ENCODE measurements at regions not wholly inside any gene's neighbourhood (a gene's known extent, or its start where the extent isn't known, plus 50 kb on each side); places are given as distances from the start of the nearest gene placed in this dataset.
"Not testable (repeated sequence)": the region's sequence is repeated elsewhere in the genome, so short reads cannot be mapped to it uniquely, and the experiment has no call there.

DNA sequence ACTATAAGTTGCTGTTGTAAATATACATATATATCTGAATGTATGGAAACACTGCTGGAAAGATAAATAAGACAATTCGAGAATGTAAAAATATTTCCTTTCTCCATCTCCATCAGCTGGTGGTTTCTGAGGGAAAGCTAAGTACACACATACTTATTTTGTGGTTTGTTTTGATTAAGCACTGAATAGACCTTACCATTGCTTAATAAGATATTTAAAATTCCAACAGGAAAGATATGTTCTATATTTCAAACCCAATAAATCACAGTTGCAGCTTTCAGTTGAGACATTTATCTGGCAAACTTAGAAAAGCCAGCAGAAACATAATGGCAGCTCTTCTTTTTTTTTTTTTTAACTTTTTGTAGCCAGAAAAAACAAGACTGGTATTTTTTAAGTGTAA is 160.4 kb downstream of the VGLL3 start:
- Histone ChIP-seq H3K27ac (replicated peaks) (no peak overlapping the region), H3K27me3 (ENCODE audit: insufficient read depth, poor library complexity, severe bottlenecking) (no peaks in the 10 kb centered on the region), H3K4me3 (replicated peaks; ENCODE audit: insufficient read depth, low read length) (no peak overlapping the region)
- DNase-seq (ENCODE audit: low read depth in 1 of 2, low spot score in 1 of 2) = no peak
- TF ChIP-seq, protein P1, sequence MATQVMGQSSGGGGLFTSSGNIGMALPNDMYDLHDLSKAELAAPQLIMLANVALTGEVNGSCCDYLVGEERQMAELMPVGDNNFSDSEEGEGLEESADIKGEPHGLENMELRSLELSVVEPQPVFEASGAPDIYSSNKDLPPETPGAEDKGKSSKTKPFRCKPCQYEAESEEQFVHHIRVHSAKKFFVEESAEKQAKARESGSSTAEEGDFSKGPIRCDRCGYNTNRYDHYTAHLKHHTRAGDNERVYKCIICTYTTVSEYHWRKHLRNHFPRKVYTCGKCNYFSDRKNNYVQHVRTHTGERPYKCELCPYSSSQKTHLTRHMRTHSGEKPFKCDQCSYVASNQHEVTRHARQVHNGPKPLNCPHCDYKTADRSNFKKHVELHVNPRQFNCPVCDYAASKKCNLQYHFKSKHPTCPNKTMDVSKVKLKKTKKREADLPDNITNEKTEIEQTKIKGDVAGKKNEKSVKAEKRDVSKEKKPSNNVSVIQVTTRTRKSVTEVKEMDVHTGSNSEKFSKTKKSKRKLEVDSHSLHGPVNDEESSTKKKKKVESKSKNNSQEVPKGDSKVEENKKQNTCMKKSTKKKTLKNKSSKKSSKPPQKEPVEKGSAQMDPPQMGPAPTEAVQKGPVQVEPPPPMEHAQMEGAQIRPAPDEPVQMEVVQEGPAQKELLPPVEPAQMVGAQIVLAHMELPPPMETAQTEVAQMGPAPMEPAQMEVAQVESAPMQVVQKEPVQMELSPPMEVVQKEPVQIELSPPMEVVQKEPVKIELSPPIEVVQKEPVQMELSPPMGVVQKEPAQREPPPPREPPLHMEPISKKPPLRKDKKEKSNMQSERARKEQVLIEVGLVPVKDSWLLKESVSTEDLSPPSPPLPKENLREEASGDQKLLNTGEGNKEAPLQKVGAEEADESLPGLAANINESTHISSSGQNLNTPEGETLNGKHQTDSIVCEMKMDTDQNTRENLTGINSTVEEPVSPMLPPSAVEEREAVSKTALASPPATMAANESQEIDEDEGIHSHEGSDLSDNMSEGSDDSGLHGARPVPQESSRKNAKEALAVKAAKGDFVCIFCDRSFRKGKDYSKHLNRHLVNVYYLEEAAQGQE (IDR thresholded peaks at IDR 0.05; ENCODE audit: insufficient replicate concordance, low read depth) = no peak
- TF ChIP-seq SPI1 (IDR thresholded peaks at IDR 0.05; ENCODE audit: borderline replicate concordance, low read depth) (no peak), GABPA (IDR thresholded peaks at IDR 0.05; ENCODE audit: low read depth) (no peak), POLR2AphosphoS5 (IDR thresholded peaks at IDR 0.05; ENCODE audit: low read depth) (no peak)
- TF ChIP-seq, protein P2, sequence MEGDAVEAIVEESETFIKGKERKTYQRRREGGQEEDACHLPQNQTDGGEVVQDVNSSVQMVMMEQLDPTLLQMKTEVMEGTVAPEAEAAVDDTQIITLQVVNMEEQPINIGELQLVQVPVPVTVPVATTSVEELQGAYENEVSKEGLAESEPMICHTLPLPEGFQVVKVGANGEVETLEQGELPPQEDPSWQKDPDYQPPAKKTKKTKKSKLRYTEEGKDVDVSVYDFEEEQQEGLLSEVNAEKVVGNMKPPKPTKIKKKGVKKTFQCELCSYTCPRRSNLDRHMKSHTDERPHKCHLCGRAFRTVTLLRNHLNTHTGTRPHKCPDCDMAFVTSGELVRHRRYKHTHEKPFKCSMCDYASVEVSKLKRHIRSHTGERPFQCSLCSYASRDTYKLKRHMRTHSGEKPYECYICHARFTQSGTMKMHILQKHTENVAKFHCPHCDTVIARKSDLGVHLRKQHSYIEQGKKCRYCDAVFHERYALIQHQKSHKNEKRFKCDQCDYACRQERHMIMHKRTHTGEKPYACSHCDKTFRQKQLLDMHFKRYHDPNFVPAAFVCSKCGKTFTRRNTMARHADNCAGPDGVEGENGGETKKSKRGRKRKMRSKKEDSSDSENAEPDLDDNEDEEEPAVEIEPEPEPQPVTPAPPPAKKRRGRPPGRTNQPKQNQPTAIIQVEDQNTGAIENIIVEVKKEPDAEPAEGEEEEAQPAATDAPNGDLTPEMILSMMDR (IDR thresholded peaks at IDR 0.05; ENCODE audit: insufficient read depth, low read length) = no peak

DNA sequence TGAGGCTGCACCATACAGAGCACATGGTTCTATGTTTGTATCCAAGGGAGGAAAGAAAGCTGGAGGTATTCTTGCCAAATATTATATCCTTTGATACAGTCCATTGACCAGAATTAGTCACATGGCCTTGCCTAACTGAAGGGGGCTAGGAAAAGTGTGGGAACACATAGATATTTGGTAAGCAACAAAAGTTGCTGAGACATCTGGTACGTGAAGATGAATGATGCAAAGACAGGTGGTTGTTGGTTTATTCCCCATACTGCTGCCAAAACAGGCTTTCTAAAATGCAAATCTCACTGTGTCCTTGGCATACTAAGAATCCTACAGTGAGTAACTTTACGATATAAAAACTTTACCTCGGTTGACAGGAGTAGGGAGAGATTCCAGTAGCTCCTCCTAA is 162.2 kb downstream of the VGLL3 start:
- DNase-seq (ENCODE audit: low read depth in 1 of 2, low spot score in 1 of 2) = no peak
- Histone ChIP-seq H3K27ac (replicated peaks) (no peak overlapping the region), H3K4me3 (replicated peaks; ENCODE audit: insufficient read depth, low read length) (no peak overlapping the region), H3K27me3 (ENCODE audit: insufficient read depth, poor library complexity, severe bottlenecking) (no peaks in the 10 kb centered on the region)
- TF ChIP-seq POLR2AphosphoS5 (IDR thresholded peaks at IDR 0.05; ENCODE audit: low read depth) (no peak), GABPA (IDR thresholded peaks at IDR 0.05; ENCODE audit: low read depth) (no peak), SPI1 (IDR thresholded peaks at IDR 0.05; ENCODE audit: borderline replicate concordance, low read depth) (no peak)
- TF ChIP-seq, protein P1 (IDR thresholded peaks at IDR 0.05; ENCODE audit: insufficient replicate concordance, low read depth) = no peak
- TF ChIP-seq, protein P2 (IDR thresholded peaks at IDR 0.05; ENCODE audit: insufficient read depth, low read length) = no peak

DNA sequence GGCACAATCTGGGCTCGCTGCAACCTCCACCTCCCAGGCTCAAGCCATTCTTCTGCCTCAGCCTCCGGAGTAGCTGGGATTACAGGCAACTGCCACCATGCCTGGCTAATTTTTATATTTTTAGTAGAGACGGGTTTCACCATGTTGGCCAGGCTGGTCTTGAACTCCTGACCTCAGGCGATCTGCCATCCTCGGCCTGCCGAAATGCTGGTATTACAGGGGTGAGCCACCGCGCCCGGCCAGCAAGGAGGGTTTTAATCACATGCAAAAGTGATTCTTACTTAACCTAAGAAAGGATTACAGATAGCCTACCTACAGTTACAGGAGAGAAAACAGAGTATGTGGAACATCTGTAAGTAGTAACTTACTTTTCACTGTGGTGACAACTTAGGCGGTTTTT is 163.4 kb downstream of the VGLL3 start:
- not testable (repeated sequence) for H3K27me3 ChIP-seq (ENCODE audit: insufficient read depth, poor library complexity, severe bottlenecking); DNase-seq (ENCODE audit: low read depth in 1 of 2, low spot score in 1 of 2); H3K27ac ChIP-seq (replicated peaks); H3K4me3 ChIP-seq (replicated peaks; ENCODE audit: insufficient read depth, low read length)

DNA sequence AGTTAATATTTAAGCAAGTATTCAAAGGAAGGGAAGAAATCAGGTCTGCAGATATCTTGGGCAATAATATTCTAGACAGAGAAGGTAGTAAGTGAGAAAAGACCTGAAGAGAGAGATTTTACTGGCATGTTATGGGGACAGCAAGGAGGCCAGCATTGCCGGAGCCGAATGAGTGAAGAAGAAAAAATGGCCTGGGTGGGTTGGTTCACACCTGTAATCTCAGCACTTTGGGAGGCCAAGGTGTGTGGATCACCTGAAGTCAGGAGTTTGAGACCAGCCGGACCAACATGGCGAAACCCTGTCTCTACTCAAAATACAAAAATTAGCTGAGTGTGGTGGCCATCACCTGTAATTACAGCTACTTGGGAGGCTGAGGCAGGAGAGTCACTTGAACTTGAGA is 164.7 kb downstream of the VGLL3 start:
- no peak for DNase-seq (ENCODE audit: low read depth in 1 of 2, low spot score in 1 of 2)
- TF ChIP-seq GABPA (IDR thresholded peaks at IDR 0.05; ENCODE audit: low read depth) = no peak
- TF ChIP-seq, protein P2 (IDR thresholded peaks at IDR 0.05; ENCODE audit: insufficient read depth, low read length) = no peak
- TF ChIP-seq, protein P1 (IDR thresholded peaks at IDR 0.05; ENCODE audit: insufficient replicate concordance, low read depth) = no peak
- no peak for TF ChIP-seq POLR2AphosphoS5 (IDR thresholded peaks at IDR 0.05; ENCODE audit: low read depth)
- no peak for TF ChIP-seq SPI1 (IDR thresholded peaks at IDR 0.05; ENCODE audit: borderline replicate concordance, low read depth)
- H3K27ac ChIP-seq (replicated peaks) = no peak overlapping the region

More for the DNA sequence above, 164.7 kb downstream of the VGLL3 start:
- no peaks in the 10 kb centered on the region for H3K27me3 ChIP-seq (ENCODE audit: insufficient read depth, poor library complexity, severe bottlenecking)
- H3K4me3 ChIP-seq (replicated peaks; ENCODE audit: insufficient read depth, low read length) = no peak overlapping the region

Measured in HL-60 (cell line).